Activated CD4-positive, alpha-beta T cell treated with anti-CD3 and anti-CD28 coated beads, Interleukin-2, amount 50 U/mL, for 48 hours (primary cell): ENCODE measurements at regions not wholly inside any gene's neighbourhood (a gene's known extent, or its start where the extent isn't known, plus 50 kb on each side); places are given as distances from the start of the nearest gene placed in this dataset.

Experiments used
- DNase-seq, 2 experiments: peaks; one replicate each; pipeline ENCODE4 v3.0.0-alpha.2; 2020

- DNase-seq: no peak
Observed at GRCh38 chr17:69723316-69723715, 308.8 kb downstream of the MAP2K6 start.

- DNase-seq: no peak
Observed at GRCh38 chr17:69723741-69724140, 309.2 kb downstream of the MAP2K6 start.

DNA sequence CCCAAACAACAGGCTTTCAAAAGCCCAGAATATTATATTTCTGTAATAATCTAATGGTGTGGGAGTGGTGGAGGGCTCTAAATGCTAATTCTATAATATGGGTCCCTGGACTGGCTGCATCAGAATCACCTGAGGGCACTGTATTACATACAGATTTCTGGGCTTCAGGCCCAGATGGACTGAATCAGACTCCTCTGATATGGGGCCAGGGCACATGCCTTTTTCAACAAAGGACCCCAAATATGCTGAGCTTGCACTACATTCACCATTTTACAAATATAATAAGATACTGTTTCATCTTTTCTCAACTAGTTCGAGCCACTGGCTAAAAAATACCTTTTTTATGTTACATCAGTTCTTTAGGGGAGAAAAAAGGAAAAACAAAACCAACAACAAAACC, 309.7 kb downstream of the MAP2K6 start:
- DNase-seq: no peak

DNA sequence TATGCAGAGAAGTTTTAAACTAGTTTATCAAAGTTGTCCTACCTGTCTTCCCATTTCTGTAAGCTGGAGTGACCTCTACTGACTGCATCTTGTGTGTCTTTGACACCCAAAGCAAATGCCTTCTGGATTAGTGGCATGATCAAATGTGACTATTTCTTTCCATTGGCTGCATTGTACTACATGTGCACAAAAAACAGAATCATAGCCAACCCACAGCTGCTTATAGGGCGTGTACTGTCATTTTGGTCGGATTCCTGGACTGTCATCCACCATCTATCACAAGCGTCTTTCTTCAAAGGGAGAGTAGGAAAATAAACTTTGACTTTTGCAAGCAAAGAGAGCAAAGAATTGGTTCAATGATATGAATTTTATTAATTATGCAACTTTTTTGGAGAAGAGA, 310.6 kb downstream of the MAP2K6 start:
- DNase-seq: no peak

- DNase-seq: no peak
Observed at GRCh38 chr17:69728816-69729215, 314.3 kb downstream of the MAP2K6 start.

DNA sequence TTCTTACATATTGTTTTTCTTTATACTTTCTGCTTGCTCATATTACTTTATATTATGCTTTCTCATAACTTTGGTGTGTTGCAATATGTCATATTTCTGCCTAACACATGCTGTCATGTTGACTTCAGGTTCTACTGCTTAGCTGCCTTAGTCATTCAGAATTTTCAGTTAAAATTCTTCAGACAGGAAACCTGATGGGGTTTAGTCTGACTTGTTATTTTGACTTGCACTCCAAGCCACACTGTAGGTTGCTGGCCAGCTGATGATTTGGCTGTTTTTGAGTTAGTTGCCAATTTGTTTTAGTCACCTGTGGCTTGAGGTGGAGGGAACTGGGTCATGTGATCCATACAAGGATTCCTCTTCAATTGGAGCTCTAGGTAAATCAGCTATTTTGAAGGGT, 315.4 kb downstream of the MAP2K6 start:
- no peak for DNase-seq

DNA sequence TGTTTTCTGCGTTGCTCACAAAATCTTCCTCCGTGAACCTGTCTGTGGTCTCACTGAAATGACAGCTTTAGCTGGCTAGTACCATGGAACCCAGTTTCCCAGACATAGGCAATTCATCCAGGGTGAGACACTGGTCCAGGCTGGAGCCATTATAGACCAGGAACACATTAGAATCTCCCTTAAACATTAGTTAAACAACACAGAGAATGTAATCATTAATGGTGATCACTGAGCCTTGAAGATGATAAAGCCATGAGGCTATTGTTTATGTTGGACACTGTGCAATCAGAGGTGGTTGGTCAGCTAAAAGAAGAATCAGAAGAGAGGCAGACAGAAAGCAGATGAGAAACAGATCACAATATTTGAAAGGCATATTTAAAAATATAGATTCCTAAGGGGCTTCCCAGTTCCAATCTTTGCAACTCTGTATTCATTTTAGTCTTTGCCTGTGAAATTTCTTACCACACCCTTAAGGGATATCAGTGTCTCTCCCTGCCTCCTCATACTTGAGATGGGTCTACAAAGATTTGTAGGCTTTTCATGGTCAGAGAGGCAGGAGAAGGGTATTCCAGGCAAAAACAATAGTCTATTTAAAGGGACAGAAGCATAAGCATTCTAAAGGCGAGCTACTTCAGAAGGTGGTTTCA, 317.9 kb downstream of the MAP2K6 start:
- no peak for DNase-seq

- no peak for DNase-seq
Observed at GRCh38 chr17:69733171-69734012, 318.9 kb downstream of the MAP2K6 start.

DNA sequence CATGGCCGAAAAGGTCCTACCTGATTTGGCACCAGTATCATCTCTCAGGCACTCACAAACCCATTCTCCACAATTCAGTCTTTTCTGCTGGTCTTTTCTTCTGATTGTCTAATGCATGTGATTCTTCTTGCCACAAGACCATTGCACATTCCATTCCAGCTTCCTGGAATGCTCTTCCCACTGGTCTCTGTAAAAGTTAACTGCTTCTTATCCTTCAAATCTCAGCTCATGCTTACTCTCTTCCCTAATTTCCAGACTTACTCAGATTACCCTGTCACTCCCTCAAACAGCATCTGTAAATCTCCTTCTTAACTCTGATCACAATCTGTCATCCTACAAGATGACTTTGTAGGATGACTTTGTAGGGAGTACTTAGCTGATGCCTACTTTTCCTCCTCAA, 320.2 kb downstream of the MAP2K6 start:
- DNase-seq: no peak

GRCh38 chr17:69735285-69735684, 320.8 kb downstream of the MAP2K6 start:
- no peak for DNase-seq

- no peak for DNase-seq
Observed at GRCh38 chr17:69743091-69743490, 328.6 kb downstream of the MAP2K6 start.

DNA sequence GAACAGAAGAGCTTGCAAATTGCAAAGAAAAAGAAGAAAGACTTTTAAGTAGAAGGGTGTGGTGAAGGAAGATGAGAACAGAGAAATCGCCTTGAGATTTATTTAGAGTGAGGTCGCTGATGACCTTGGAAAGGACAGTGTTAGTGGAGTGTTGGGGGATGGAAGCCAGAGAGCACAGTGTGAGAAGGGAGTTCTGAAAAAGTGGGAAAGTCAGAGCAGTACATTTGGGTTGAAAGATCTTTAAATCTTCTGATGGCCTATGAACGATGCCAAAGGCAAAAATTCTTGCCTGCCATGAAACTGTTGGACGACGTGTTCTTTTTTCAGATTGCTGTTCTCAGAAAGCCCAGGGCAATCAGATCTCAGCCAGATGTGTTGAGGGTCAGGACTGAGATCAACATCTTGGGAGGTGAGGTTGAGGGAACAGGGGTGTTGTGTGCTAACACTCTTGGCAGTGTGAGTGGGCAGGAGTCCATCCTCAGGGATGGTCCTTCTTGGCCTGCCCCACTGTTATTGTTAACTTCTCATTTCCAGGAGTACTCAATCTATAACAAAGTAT, 330.1 kb downstream of the MAP2K6 start:
- DNase-seq: no peak

- no peak for DNase-seq
Observed at GRCh38 chr17:69749911-69750310, 325.1 kb upstream of the KCNJ16 start.

- no peak for DNase-seq
Observed at GRCh38 chr17:69757688-69758430, 317.2 kb upstream of the KCNJ16 start.

DNA sequence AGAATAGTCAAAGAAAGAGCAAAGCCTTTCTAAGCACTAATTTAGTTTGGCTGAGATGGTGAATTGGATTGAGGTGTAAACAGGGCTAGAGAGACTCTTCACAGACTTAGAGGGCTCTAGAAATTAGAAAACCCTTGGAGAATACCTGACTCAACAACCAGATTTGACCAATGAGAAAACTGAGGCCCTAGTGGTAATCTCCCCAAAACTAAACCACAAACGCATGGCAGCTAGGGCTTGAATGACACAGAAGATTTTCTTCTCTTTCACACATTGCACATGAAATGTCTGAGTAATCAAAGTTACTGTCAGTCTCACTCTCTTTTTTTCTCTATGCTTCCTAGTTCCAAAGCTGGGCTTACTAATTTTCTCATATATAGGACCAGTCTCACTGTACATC, 314.5 kb upstream of the KCNJ16 start:
- DNase-seq: no peak

- DNase-seq: no peak
Observed at GRCh38 chr17:69761011-69761410, 314.0 kb upstream of the KCNJ16 start.

- no peak for DNase-seq
Observed at GRCh38 chr17:69761767-69762321, 313.2 kb upstream of the KCNJ16 start.

DNA sequence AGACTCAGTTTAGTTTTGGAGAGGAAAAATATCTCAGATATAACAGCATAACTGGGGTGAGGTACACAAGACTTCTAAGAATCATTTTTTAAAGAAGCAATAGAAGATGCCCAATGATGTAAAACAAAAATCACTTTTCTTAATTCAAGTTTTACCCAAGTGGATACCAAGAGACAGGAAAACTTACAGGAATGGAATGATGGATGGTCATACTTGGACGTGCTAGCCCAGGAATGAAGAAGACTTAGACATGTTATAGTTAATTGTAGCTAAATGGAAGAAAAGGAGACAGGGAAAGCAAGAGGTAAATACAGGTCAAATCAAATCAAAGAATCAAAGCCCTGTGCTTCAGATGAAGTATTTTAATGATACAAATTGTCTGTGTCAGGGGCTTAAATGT, 312.7 kb upstream of the KCNJ16 start:
- DNase-seq: no peak

DNA sequence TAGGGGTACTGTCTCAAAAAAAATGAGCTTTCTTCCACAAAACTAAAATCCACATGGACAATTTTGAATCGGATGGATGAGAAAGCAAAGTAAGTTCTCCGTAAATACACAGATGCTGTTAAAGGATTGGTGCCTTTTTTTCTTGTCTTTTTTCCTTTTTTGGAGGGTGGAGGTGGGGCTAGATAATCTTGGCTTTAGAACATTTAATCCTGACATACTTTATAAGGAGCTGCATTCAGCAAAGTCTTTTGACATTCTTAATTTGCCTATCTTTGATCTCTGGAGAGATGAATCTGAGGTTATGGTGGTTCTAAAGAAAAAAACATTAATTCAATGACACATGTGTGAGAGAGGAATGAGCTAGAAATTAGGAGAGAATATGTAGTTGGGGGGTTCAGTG, 312.3 kb upstream of the KCNJ16 start:
- no peak for DNase-seq

- no peak for DNase-seq
Observed at GRCh38 chr17:69763503-69763902, 311.5 kb upstream of the KCNJ16 start.

GRCh38 chr17:69764146-69764545, 310.9 kb upstream of the KCNJ16 start:
- no peak for DNase-seq

GRCh38 chr17:69769050-69769449, 306.0 kb upstream of the KCNJ16 start:
- DNase-seq: no peak

DNA sequence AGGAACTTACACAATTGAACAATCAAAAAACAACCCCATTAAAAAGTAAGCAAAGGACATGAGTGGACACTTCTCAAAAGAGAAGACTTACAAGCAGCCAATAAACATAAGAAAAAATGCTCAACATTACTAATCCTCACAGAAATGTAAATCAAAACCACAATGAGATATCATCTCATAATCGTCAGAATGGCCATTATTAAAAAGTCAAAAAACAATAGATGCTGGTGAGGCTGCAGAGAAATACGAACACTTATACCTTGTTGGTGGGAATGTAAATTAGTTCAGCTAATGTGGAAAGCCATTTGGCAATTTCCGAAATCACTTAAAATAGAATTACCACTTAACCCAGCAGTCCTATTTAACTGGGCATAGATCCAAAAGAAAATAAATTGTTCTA, 301.9 kb upstream of the KCNJ16 start:
- DNase-seq: no peak
